GM18498 (cell line): ENCODE measurements at regions not wholly inside any gene's neighbourhood (a gene's known extent, or its start where the extent isn't known, plus 50 kb on each side); places are given as distances from the start of the nearest gene placed in this dataset.
"Not testable (repeated sequence)": the region's sequence is repeated elsewhere in the genome, so short reads cannot be mapped to it uniquely, and the experiment has no call there.

Experiments
- ATAC-seq: cut with Tn5 transposase; IDR thresholded peaks from one replicate; pipeline ENCODE4 v1.9.1; 2021; ENCODE audit warnings: mild to moderate bottlenecking, moderate library complexity; ENCODE audit not compliant: unreplicated experiment

- ATAC-seq: not testable (repeated sequence)
Observed at GRCh38 chr4:82301390-82301789, 72.4 kb downstream of the HNRNPD start.

GRCh38 chr4:82293304-82293703 lies 80.5 kb downstream of the HNRNPD start:
- ATAC-seq: peak; percentile 100

GRCh38 chr4:82287720-82288119 lies 86.1 kb downstream of the HNRNPD start:
- ATAC-seq: no peak

GRCh38 chr4:82284858-82285805 lies 88.7 kb downstream of the HNRNPD start:
- peak; percentile 100 for ATAC-seq

GRCh38 chr4:82284475-82284857 lies 89.3 kb downstream of the HNRNPD start:
- ATAC-seq: no peak

- ATAC-seq: no peak
Observed at GRCh38 chr4:82282875-82283274, 90.9 kb downstream of the HNRNPD start.

- ATAC-seq: not testable (repeated sequence)
Observed at GRCh38 chr4:82279550-82279949, 94.2 kb downstream of the HNRNPD start.

GRCh38 chr4:82276332-82276640 lies 97.5 kb downstream of the HNRNPD start:
- ATAC-seq: no peak

GRCh38 chr4:82275431-82276331 lies 98.1 kb downstream of the HNRNPD start:
- no peak for ATAC-seq

GRCh38 chr4:82274700-82275099 lies 99.1 kb downstream of the HNRNPD start:
- not testable (repeated sequence) for ATAC-seq

- ATAC-seq: not testable (repeated sequence)
Observed at GRCh38 chr4:82272523-82272922, 101.3 kb downstream of the HNRNPD start.

GRCh38 chr4:82271915-82272480 lies 101.8 kb downstream of the HNRNPD start:
- not testable (repeated sequence) for ATAC-seq

- peak; percentile 8 for ATAC-seq
Observed at GRCh38 chr4:82268826-82269193, 105.0 kb downstream of the HNRNPD start.

GRCh38 chr4:82268050-82268825 lies 105.6 kb downstream of the HNRNPD start:
- peak; percentile 93 for ATAC-seq

GRCh38 chr4:82267506-82267905 lies 106.3 kb downstream of the HNRNPD start:
- ATAC-seq: no peak

- ATAC-seq: no peak
Observed at GRCh38 chr4:82266345-82266744, 107.4 kb downstream of the HNRNPD start.

GRCh38 chr4:82261084-82261483 lies 112.7 kb downstream of the HNRNPD start:
- no peak for ATAC-seq

- no peak for ATAC-seq
Observed at GRCh38 chr4:82260632-82261031, 113.2 kb downstream of the HNRNPD start.

GRCh38 chr4:82256718-82257117 lies 117.1 kb downstream of the HNRNPD start:
- no peak for ATAC-seq

GRCh38 chr4:82255657-82256056 lies 118.1 kb downstream of the HNRNPD start:
- ATAC-seq: no peak
